ENCODE measurements at regions not wholly inside any gene's neighbourhood (a gene's known extent, or its start where the extent isn't known, plus 50 kb on each side); places are given as distances from the start of the nearest gene placed in this dataset.

DNA sequence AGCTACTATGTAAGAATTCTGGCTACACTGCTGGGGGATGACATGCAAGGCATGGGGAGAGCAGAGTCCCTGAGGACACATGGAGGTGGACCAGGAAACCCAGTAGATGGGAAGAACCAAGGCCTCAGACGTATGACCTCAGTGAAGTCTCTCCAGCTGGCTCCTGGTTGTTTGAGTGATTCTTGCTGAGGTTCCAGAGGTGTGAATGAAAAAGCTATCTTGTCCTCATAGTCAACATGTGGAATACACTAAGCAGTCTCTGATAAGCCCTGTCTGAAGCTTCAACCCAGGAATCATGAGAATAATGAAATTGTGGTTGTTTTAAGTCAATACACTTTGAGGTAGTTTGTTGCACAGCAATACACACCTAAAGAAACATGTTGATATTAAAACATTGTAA, 78.0 kb downstream of the GABRA6 start (continued):
- TF ChIP-seq ZBTB8A (tag by site-specific recombination; IDR thresholded peaks at IDR 0.05) (no peak), ZIC2 (tag by site-specific recombination; IDR thresholded peaks at IDR 0.05) (no peak), ZNF549 (tag by site-specific recombination; IDR thresholded peaks at IDR 0.05) (no peak), ZNF423 (tag by site-specific recombination; IDR thresholded peaks at IDR 0.05) (no peak), MZF1 (tag by site-specific recombination; IDR thresholded peaks at IDR 0.05; ENCODE audit: borderline replicate concordance) (no peak), ZNF654 (tag by site-specific recombination; IDR thresholded peaks at IDR 0.05; ENCODE audit: low read depth) (no peak), ZNF596 (tag by site-specific recombination; IDR thresholded peaks at IDR 0.05) (no peak)
- TF ChIP-seq, protein P1, sequence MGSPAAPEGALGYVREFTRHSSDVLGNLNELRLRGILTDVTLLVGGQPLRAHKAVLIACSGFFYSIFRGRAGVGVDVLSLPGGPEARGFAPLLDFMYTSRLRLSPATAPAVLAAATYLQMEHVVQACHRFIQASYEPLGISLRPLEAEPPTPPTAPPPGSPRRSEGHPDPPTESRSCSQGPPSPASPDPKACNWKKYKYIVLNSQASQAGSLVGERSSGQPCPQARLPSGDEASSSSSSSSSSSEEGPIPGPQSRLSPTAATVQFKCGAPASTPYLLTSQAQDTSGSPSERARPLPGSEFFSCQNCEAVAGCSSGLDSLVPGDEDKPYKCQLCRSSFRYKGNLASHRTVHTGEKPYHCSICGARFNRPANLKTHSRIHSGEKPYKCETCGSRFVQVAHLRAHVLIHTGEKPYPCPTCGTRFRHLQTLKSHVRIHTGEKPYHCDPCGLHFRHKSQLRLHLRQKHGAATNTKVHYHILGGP (tag by site-specific recombination; IDR thresholded peaks at IDR 0.05) = no peak
- TF ChIP-seq, protein P2, sequence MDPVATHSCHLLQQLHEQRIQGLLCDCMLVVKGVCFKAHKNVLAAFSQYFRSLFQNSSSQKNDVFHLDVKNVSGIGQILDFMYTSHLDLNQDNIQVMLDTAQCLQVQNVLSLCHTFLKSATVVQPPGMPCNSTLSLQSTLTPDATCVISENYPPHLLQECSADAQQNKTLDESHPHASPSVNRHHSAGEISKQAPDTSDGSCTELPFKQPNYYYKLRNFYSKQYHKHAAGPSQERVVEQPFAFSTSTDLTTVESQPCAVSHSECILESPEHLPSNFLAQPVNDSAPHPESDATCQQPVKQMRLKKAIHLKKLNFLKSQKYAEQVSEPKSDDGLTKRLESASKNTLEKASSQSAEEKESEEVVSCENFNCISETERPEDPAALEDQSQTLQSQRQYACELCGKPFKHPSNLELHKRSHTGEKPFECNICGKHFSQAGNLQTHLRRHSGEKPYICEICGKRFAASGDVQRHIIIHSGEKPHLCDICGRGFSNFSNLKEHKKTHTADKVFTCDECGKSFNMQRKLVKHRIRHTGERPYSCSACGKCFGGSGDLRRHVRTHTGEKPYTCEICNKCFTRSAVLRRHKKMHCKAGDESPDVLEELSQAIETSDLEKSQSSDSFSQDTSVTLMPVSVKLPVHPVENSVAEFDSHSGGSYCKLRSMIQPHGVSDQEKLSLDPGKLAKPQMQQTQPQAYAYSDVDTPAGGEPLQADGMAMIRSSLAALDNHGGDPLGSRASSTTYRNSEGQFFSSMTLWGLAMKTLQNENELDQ (tag by site-specific recombination; IDR thresholded peaks at IDR 0.05; ENCODE audit: low read depth) = no peak
- TF ChIP-seq, protein P3, sequence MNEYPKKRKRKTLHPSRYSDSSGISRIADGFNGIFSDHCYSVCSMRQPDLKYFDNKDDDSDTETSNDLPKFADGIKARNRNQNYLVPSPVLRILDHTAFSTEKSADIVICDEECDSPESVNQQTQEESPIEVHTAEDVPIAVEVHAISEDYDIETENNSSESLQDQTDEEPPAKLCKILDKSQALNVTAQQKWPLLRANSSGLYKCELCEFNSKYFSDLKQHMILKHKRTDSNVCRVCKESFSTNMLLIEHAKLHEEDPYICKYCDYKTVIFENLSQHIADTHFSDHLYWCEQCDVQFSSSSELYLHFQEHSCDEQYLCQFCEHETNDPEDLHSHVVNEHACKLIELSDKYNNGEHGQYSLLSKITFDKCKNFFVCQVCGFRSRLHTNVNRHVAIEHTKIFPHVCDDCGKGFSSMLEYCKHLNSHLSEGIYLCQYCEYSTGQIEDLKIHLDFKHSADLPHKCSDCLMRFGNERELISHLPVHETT (tag by site-specific recombination; IDR thresholded peaks at IDR 0.05) = no peak
- TF ChIP-seq, protein P4, sequence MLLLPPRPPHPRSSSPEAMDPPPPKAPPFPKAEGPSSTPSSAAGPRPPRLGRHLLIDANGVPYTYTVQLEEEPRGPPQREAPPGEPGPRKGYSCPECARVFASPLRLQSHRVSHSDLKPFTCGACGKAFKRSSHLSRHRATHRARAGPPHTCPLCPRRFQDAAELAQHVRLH (tag by site-specific recombination; IDR thresholded peaks at IDR 0.05) = no peak
- TF ChIP-seq, protein P5, sequence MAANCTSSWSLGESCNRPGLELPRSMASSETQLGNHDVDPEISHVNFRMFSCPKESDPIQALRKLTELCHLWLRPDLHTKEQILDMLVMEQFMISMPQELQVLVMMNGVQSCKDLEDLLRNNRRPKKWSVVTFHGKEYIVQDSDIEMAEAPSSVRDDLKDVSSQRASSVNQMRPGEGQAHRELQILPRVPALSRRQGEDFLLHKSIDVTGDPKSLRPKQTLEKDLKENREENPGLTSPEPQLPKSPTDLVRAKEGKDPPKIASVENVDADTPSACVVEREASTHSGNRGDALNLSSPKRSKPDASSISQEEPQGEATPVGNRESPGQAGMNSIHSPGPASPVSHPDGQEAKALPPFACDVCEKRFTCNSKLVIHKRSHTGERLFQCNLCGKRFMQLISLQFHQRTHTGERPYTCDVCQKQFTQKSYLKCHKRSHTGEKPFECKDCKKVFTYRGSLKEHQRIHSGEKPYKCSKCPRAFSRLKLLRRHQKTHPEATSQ (tag by site-specific recombination; IDR thresholded peaks at IDR 0.05) = no peak

DNA sequence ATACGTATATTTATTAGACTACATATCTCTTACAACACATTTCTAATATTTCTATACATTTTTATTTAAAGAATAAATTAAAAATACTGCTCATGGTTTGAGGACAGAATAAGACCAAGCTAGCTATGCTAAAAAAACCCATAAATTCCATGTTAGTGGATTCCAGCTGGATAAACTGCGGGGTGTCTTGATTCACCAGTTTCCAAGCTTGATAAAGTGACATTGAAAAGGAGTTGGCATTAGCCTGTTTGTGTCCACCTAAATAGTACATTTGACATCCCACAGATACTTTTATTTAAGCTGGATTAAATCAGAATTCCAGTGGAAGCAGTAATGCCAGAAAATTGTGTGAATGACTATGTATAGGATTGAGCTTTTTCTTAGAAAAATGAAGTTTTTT, 80.1 kb downstream of the GABRA6 start:
- no peaks in the 10 kb centered on the region for H3K4me1 ChIP-seq (ENCODE audit: control insufficient read depth, insufficient read depth, low read length)
- no peak for TF ChIP-seq ZNF670 (tag by site-specific recombination; IDR thresholded peaks at IDR 0.05; ENCODE audit: low read depth)
- no peak for TF ChIP-seq ZNF600 (tag by site-specific recombination; IDR thresholded peaks at IDR 0.05)
- no peak for TF ChIP-seq PRDM1 (tag by site-specific recombination; IDR thresholded peaks at IDR 0.05)
- no peak for TF ChIP-seq FEZF1 (tag by site-specific recombination; IDR thresholded peaks at IDR 0.05)
- no peak for TF ChIP-seq ZNF133 (tag by site-specific recombination; IDR thresholded peaks at IDR 0.05)
- TF ChIP-seq ZNF610 (tag by site-specific recombination; IDR thresholded peaks at IDR 0.05; ENCODE audit: borderline replicate concordance) = no peak
- TF ChIP-seq MYNN (tag by site-specific recombination; IDR thresholded peaks at IDR 0.05; ENCODE audit: borderline replicate concordance) = no peak
- TF ChIP-seq ZNF76 (tag by site-specific recombination; IDR thresholded peaks at IDR 0.05; ENCODE audit: borderline replicate concordance, low read depth) = no peak
- no peaks in the 10 kb centered on the region for H3K9me3 ChIP-seq (ENCODE audit: control insufficient read depth, insufficient read depth, low read depth, low read length)
- H3K36me3 ChIP-seq (ENCODE audit: control insufficient read depth in 2 of 2, insufficient read depth in 1 of 2, low read length in 2 of 2) = no peaks in the 10 kb centered on the region
- H3K27ac ChIP-seq (ENCODE audit: extremely low read depth, low read depth, low read length) = no peak overlapping the region
- POLR2A ChIA-PET = no interaction called here
- H3K4me3 ChIP-seq (ENCODE audit: low read depth, low read length) = no peak overlapping the region
- CTCF ChIA-PET = no interaction called here

Data from HEK293 (cell line).